Activated gamma-delta T cell treated with Interleukin-2 at 50 U/mL for 16 hours (primary cell): ENCODE measurements at regions not wholly inside any gene's neighbourhood (a gene's known extent, or its start where the extent isn't known, plus 50 kb on each side); places are given as distances from the start of the nearest gene placed in this dataset.

Experiments used
- DNase-seq: peaks from one replicate; pipeline ENCODE4 v3.0.0-alpha.2; 2020

DNA sequence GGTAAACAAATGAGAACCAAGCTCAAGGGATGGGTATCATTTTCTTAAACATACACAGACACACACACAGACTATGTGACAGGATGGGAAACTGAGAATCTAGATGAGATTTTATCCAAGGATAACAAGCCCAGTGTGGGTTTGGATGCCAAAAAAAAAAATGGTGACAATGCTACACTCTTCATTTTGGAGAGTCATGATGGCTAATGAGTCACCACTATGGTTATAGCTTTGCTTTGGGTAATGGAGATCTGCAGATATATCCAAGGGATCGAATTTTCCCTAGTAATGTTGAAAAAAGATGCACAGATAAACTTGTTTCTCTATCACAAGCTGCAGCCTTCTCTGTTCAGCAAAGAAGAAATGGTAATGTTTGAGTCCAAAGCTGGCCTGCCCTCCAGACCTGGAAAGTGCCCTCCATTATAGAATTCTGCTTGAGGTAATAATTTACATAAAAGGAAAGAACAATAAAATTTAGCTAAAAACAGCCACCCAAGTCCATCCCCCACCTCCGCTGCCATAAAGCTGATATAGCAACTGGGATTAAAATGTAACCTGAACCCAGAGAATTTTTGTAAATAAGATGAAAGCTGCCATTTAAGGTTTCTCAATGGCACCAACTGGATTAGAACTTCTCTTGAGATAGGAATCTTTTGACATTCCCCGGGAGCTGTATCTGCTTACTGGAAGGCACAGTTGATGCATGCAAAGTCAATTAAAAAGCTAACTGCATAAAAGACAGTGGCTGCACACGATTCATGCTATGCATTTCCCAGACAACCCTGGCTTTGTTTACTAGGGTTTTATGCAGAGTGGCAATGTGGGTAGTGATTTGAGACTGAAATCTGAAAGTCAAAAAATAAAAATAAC lies 395.2 kb upstream of the LYPLAL1 start:
- no peak for DNase-seq

DNA sequence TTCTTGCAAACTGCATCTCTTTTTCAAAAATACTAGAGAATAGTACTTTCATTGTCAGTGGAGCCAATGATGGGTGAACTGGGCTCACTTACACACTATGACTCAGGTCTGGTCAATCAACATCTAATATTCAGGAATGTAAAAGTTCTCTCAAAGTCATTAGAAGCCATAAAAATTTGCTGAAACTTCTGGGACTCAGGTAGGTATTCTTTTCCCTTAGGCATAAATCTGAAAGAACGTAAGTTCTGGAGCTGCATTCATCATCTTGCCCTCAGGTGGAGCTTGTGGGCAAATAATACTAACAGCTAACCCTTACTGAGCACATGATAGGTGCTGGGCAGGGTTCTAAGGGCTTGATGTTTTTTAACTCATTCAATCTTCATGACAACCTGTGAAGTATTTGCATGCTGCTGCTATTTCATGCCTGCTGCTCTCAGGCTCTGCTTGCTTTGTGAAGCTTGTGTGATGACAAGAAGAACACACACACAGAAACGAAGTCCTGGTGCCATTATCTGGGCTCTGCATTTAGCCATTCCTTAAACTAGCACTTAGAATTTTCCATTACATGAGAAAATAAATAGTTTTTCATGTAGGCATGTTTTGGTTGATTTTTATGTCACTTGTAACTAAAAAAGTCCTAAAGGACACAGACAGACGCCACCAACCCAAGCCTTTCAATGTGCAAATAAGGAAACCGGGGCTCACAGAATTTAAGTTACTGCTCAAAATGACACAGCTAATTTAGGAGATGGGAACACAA lies 394.2 kb upstream of the LYPLAL1 start:
- no peak for DNase-seq

DNA sequence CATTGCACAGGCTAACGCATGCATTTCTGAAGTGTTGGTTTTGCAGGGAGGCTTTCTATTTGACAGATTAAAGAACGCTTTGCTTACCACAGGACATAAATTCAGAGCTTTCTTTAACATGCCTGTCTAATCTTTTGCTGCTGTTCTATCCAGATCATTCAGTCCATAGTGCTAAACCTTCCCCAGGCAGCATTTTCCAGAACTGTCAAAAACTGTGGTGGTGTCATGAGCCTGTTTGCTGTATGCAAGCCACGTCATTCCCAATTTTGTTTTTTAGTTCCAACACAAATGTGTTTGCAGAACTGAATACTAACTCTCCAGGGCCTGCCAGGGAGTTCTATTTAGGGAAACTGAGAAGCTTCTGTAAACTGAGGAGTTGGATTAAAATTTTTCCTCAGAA lies 390.5 kb upstream of the LYPLAL1 start:
- no peak for DNase-seq

DNA sequence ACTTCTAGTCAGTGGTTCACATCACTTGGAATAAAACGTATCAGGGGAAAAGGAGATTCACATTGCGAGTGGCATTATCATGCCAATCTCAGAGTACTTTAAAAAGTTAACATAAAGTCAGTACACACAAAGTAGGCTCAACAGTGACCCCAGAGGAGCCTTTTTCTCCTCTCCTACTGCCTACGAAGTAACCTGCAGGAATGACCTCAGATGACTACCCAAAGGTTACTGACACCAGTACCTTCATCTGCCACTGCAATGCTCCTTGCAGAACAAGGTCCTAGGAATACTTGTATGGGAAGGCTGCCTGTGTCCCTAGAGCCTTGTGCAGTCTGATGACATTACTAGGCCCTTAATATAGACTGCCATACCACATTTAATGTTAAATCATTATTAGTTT lies 389.8 kb upstream of the LYPLAL1 start:
- no peak for DNase-seq

DNA sequence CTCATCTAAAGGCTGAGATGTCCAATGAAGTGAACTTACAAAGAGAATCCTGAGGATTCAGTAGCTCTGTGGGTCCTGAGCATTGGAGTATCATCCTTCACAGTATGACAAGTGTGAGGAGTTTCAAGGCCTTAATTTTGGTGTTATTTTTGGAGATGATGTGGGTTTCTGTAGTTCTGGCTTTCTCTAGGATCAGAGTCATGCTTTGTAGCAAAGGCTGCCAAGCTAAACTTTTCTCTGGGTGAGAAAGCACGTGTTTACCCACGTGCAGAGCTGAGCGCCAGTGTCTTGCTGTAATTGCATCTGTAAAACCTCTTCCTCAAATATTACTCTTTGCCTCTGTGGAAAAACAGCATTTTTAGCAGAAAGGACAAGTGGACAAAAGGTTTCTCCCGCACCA lies 387.8 kb upstream of the LYPLAL1 start:
- no peak for DNase-seq

DNA sequence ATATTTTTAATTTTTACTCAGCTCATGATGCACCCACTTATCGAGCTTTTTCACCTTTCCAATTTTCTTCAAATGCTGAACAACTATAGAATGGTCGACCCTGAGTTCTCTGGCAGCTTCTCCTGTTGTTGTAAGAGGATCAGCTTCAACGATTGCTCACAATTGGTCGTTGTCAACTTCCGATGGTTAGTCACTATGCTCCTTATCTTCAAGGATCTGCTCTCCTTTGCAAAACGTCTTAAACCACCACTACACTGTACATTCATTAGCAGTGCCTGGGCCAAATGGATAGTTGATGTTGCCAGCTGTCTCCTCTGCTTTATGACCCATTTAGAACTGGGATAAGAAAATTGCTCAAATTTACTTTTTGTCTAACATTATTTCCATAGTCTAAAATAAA lies 385.9 kb upstream of the LYPLAL1 start:
- DNase-seq: no peak

DNA sequence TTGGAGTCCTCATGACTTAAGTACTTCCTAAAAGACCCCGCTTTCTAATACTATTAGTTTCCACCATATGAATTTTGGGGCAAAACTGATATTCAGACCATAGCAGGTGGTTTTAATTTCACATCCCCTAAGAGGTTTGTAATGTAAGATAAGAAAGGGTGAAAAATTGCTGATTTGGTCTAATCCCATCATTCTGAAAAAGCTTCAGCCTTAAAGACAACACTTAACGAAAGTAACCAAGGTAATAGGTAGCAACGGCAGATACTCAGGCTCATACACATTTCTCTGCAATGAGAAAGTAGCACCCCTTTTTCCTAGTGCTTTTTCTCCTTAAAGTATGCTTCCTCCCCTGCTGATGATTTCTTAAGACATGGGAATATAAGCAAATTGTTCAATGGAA lies 376.9 kb upstream of the LYPLAL1 start:
- DNase-seq: no peak

DNA sequence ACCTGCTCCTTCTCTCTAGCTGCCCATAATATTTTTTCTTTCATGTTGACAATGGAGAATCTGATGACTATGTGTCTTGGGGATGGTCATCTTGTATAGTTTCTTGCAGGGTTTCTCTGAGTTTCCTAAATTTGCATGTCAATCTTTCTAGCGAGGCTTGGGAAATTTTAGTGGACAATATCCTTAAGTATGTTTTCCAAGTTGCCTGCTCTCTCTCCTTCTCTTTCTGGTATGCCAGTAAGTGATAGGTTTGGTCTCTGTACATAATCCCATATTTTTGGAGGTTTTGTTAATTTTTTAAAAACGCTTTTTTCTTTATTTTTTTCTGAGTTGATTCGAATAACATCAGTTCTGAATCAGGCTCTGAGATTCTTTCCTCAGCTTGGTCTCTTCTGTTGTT lies 370.9 kb upstream of the LYPLAL1 start:
- DNase-seq: no peak

DNA sequence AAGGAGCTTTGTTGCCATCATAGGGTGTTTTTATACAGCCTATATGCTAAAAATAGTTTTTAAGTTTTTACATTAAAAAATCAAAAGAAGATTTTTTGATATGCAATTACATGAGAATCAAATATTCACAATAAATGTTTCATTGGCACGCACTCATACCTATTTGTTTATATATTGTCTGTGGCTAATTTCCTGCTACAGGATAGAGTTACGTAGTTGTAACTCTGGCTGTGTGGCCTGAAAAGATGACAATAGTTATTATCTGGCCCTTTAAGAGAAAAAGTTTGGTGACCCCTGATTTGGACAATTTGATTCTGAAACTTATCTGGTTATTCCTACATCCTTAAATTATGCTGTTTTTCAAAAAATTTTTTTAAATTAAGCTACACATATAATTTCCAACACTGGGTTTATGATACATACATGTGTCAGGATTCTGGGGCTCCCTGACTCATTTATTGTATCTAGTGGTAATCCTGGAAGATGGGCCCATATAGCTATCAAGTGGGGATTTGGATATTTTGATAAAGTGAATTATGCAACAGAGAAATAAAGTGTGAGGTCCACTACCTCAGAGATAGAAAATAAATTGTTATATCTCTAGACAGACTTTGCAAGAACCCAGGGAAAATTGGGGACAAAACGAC lies 370.2 kb upstream of the LYPLAL1 start:
- DNase-seq: no peak

DNA sequence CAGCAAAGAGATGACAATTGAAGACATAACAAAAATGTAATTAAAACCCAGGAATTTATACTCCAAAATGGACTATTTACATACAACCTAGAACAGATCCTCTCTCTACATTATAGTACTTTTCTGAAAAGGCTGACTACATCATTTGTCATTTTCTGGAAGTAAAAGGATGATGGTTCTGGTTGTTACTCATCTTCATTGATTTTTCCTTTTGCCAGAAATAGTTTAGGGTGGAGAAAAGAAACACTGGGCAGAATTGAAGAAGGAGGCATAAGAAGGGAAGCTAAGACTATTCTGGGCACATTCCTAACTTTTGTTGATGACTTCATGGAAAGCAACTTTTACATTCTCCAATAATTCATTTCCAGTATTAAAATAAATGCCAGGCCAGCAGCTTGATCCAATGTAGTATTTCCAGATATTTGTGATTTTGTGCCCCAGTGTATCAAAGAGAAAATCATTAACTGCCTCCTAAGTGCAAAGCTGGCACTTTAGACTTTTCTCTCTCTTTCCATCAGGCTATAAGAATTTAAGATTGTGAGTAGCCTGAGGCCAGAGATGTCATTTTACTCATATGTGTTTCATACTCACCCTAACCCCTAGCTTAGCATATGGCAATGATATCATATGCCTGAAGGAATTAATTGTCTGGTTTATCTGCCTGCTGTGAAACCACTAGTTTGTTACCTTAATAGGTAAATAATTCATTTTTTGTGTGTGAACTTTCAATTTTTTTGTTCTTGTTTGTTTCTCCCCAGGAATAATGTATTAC lies 369.5 kb upstream of the LYPLAL1 start:
- DNase-seq: no peak

DNA sequence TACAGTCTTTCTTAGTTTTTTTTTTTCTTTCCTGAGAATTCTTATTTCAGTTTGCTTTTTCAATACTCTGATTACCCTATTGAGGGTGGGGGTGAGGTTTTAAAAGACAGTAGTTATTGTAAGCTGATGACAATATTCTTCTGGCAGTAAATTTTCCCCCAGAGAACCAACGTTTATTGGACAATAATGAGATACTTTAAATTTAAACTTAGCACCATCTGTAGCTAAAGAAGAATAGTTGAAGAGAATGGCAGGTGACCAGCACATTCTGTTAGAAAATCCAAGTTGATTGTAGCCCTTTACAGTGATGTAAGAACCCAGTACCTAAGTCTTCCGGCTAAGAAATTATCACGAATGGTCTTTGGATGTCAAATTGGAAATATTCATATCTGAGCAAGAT lies 364.6 kb upstream of the LYPLAL1 start:
- DNase-seq: no peak

DNA sequence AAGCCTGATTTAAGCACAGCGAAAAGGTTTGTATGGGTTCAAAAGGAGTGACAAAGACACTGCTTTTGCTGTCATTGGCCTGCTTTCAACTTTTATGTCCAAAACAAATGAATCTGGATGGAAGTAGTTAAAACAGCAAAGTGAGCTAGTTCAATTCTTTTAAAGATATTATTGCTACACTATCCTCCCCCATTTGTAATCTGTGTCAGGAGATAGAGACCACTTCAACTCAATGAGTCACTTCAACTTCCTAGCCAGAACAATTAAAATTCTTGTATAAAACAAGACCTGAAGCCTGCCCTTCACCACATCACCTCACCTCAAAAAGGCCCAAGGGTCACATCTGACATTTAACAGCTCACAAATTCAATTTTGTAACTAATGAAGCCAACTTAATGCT lies 364.1 kb upstream of the LYPLAL1 start:
- no peak for DNase-seq

DNA sequence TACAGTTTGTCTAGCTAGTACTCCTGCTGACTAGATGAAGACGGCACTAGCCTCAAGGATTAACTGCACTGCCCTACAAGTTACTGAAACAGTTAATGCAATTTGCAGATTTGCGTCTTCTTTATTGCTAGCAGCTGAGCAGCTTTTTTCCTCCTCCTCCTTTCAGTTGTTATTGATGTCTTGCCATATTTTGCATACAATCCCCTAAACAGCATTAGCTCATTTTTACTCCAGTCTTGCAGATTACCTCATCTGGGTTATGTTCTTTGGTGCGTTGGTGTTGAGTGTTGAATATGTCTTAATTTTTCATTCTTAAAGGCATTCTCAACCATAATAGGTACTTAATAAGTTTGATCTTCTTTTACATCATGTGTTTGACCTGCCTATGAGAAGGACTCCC lies 363.4 kb upstream of the LYPLAL1 start:
- no peak for DNase-seq

DNA sequence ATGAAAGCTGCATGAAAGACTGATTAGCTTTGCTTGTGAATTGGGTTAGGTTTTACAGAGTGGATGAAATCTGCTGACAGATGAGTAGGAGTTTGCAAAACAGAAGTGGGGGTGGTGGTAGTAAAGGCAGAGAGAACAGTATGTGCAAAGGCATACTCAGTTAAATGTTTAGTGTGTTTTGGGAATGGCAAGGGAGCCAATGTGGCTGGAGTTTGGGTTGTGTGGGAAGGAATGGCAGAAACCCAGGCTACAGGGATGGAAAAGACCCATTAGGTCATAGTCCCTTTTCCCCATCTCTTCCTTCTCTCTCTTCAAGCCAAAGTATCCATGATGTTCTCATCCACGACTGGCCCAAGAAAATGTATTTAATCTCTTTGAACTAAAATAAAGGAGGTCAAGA lies 362.2 kb upstream of the LYPLAL1 start:
- no peak for DNase-seq

DNA sequence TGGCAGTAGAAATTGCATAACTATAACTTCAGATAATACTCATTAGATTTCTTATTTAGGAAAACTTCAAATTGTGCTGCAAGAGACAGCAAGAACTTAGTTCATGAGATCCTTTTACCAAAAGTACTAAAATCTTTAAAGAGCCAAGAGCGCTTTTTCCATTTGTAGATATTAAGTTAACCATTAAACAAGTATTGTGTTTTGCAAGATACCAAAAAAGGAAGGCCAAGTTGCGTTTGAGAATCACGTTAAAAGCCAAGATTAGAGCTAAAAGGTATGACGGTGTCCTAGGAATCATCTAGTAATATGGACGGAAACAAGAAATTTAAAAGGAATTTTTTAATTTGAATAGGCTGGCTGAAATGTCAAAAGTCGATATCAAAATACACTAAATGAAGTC lies 361.3 kb upstream of the LYPLAL1 start:
- DNase-seq: no peak

DNA sequence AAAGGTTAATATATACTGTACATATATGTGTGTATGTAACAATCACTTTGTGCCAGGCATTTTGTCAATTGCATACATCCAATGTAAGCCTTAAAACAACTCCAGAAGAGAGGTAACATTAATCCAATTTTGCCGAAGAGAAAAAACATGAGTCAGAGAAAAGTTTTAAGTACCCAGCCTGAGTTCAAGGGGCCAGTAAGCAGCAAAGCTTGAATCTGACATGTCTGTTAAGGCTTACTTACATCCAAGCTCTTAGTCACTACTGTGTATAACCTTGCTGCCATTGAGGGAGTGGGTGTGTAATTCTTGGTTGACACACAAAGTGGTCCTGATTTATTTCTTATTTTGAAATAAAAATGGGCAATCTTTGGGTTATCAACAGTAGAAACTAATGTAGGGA lies 360.4 kb upstream of the LYPLAL1 start:
- DNase-seq: no peak

DNA sequence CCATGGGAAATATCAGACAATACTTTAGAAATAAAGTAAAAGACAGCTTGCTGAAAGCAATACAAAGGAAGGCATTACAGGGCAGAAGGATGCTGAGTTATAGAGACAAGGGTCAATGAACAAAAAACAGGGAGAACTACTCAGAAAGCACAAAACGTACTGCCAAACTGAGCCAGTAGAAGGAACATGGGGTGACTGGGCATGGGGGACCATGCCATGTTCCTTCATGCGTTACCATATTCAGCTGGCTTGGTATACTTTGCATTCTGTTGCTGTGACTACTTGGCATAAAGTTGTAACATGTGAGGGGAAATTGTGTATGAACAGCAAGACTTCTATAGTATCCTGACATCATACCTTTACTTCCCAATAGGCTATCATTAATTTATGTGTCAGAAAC lies 358.6 kb upstream of the LYPLAL1 start:
- DNase-seq: no peak

DNA sequence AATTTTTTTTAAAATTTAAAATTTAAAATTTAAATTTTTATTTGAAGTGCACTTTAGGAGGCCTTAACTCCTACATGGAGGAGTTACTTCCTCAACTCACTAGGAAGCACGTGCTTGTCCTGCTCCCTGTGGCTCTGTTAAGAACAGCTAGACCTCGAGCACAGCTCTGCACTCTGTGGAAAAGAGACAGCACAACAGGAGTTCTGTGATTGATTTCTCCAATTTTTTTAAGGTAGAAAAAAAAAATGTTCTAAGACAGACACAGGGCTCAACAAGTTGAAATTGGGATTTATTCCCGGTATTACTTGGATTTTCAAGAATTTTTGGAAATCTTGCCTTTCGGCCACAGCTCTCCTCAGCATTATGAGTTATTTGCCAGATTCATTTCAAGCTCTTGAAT lies 356.6 kb upstream of the LYPLAL1 start:
- DNase-seq: no peak

DNA sequence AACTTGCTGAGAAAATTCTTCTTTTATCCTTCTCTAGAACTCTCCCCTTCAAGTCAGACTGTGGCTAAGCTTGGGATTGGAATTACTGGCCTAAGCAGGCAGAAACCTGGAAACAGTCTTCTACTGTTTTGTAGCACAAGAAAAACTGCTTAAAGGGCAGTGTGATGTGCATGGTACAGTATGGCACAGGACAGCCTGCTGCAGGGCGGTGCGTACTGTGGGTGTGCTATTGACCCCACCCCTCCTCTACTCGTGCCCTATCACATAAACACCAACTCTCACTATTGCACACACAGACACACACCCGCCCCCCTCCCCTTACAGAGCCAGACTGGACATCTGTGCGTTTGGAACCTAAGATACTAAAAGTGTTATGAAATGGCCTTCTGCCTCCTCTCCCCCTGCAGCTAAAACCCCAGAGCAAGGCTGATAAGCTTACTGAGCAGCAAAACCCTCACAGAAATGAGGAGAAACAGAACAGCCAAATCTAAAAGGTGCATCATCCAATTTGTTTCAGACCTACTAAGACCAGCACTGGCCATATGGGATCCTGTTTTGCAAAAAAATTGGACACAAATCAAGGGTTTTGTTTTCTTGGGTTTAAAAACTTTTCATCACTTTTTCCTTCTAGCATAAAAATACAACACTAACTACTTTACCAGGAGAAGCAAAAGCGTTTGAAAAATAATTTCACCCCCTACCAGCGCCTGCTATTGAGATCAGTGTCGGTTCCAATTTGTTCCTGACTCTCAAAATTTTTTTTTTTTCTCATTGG lies 355.8 kb upstream of the LYPLAL1 start:
- no peak for DNase-seq

DNA sequence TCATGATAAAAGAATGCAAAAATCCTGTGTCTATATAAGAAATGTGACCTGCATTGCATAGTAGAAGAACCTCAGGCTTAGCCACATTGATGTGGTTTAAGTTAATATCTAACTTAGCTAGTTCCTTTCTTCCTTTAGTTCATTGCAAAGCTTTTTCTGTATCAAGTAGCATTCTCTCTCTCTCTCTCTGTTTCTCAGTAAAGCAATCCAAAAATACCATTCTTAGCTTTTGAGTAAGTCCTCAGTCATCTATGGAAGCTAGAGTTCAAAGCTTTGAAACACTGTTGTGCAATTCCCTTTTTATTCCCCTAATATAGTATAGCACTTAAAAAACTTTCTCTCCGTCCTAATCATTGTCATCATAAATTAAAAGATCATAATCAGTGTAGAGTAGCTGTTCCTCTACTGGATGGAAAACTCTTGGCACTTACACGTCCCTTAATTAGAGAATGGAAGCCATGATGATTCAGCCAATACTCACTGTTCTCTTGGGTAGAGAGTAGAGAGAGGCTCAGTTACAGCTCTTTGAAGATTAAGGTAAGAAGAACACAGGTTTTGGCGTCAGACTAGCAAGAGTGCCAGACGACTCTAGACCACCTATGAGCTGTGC lies 350.3 kb upstream of the LYPLAL1 start:
- no peak for DNase-seq

DNA sequence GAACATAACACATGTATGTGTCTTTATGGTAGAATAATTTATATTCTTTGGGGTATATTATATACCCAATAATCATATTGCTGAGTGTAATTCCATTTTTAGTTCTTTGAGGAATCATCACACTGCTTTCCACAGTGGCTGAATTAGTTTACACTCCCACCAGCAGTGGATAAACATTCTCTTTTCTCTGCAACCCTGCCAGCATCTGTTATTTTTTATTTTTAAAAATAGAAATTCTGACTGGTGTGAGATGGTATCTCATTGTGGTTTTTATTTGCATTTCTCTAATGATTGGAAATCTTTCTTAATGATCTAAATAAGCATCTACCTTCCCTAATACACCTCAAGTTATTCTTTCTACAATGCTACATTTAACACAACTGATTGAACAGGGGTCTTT lies 346.2 kb upstream of the LYPLAL1 start:
- no peak for DNase-seq

DNA sequence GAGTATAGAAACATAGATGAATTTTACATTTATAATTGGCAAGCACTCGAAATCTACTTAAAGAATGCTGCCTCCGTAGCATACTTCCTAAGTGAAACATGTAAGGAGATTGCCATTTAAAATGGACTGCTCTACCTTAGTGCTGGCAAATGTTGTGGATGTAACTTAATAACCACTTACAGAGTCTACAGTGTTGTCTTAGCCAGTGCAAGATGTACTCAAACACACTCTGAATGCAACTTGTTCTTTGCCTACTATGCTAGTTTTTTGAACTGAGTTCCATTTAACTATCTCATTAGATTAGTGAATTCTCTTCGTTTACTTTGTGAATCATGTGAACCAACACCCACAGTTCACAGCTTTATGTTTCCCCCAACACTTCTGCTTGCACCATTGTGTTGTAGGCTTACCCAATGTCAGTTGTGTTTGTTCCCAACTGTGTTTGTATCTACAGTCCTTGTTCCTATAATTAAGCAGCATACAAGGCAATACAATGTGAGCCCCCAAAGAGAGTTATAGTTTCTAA lies 345.5 kb upstream of the LYPLAL1 start:
- no peak for DNase-seq
